ENCODE measurements at regions not wholly inside any gene's neighbourhood (a gene's known extent, or its start where the extent isn't known, plus 50 kb on each side); places are given as distances from the start of the nearest gene placed in this dataset.
"Not testable (repeated sequence)": the region's sequence is repeated elsewhere in the genome, so short reads cannot be mapped to it uniquely, and the experiment has no call there.

- no peak for DNase-seq
These were observed 101.8 kb downstream of the NFKBIZ start for GRCh38 chr3:101950985-101951733.

- DNase-seq = no peak
These were observed 105.0 kb downstream of the NFKBIZ start for GRCh38 chr3:101954361-101954760.

GRCh38 chr3:101954936-101955335 is 105.6 kb downstream of the NFKBIZ start:
- DNase-seq = no peak

- DNase-seq = no peak
These were observed 112.7 kb downstream of the NFKBIZ start for GRCh38 chr3:101962055-101962454.

GRCh38 chr3:101963902-101964362 is 114.6 kb downstream of the NFKBIZ start:
- DNase-seq = no peak

- DNase-seq = no peak
These were observed 115.5 kb downstream of the NFKBIZ start for GRCh38 chr3:101964861-101965260.

- DNase-seq = no peak
These were observed 116.9 kb downstream of the NFKBIZ start for GRCh38 chr3:101966226-101966625.

GRCh38 chr3:101970212-101970611 is 120.9 kb downstream of the NFKBIZ start:
- no peak for DNase-seq

- no peak for DNase-seq
These were observed 121.6 kb downstream of the NFKBIZ start for GRCh38 chr3:101970905-101971304.

- DNase-seq = no peak
These were observed 123.3 kb downstream of the NFKBIZ start for GRCh38 chr3:101972430-101973162.

GRCh38 chr3:101973163-101973505 is 123.8 kb downstream of the NFKBIZ start:
- DNase-seq = no peak

- DNase-seq = not testable (repeated sequence)
These were observed 126.1 kb downstream of the NFKBIZ start for GRCh38 chr3:101975415-101975814.

GRCh38 chr3:101976473-101976872 is 127.2 kb downstream of the NFKBIZ start:
- no peak for DNase-seq

- DNase-seq = no peak
These were observed 129.0 kb downstream of the NFKBIZ start for GRCh38 chr3:101978348-101978747.

GRCh38 chr3:101979033-101979432 is 129.7 kb downstream of the NFKBIZ start:
- no peak for DNase-seq

GRCh38 chr3:101984356-101984755 is 135.0 kb downstream of the NFKBIZ start:
- no peak for DNase-seq

- no peak for DNase-seq
These were observed 139.3 kb downstream of the NFKBIZ start for GRCh38 chr3:101988596-101988995.

GRCh38 chr3:101989578-101990200 is 140.4 kb downstream of the NFKBIZ start:
- DNase-seq = no peak

- no peak for DNase-seq
These were observed 143.5 kb downstream of the NFKBIZ start for GRCh38 chr3:101992863-101993262.

- no peak for DNase-seq
These were observed 145.1 kb downstream of the NFKBIZ start for GRCh38 chr3:101994386-101994785.

- no peak for DNase-seq
These were observed 146.2 kb downstream of the NFKBIZ start for GRCh38 chr3:101995371-101996046.

- no peak for DNase-seq
These were observed 147.5 kb downstream of the NFKBIZ start for GRCh38 chr3:101996832-101997231.

GRCh38 chr3:101998256-101998926 is 149.1 kb downstream of the NFKBIZ start:
- DNase-seq = no peak
